ENCODE measurements at regions not wholly inside any gene's neighbourhood (a gene's known extent, or its start where the extent isn't known, plus 50 kb on each side); places are given as distances from the start of the nearest gene placed in this dataset.

GRCh38 chr21:14712121-14712715 is 166.1 kb upstream of the SAMSN1 start:
- TF ChIP-seq, protein P1, sequence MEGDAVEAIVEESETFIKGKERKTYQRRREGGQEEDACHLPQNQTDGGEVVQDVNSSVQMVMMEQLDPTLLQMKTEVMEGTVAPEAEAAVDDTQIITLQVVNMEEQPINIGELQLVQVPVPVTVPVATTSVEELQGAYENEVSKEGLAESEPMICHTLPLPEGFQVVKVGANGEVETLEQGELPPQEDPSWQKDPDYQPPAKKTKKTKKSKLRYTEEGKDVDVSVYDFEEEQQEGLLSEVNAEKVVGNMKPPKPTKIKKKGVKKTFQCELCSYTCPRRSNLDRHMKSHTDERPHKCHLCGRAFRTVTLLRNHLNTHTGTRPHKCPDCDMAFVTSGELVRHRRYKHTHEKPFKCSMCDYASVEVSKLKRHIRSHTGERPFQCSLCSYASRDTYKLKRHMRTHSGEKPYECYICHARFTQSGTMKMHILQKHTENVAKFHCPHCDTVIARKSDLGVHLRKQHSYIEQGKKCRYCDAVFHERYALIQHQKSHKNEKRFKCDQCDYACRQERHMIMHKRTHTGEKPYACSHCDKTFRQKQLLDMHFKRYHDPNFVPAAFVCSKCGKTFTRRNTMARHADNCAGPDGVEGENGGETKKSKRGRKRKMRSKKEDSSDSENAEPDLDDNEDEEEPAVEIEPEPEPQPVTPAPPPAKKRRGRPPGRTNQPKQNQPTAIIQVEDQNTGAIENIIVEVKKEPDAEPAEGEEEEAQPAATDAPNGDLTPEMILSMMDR (IDR thresholded peaks at IDR 0.05; ENCODE audit: insufficient read depth, low read depth, low read length, missing control alignments) = no peak
- no peak overlapping the region for H3K4me3 ChIP-seq (ENCODE audit: low read length)
- DNase-seq (ENCODE audit: low read depth) = peak; percentile 26

DNA sequence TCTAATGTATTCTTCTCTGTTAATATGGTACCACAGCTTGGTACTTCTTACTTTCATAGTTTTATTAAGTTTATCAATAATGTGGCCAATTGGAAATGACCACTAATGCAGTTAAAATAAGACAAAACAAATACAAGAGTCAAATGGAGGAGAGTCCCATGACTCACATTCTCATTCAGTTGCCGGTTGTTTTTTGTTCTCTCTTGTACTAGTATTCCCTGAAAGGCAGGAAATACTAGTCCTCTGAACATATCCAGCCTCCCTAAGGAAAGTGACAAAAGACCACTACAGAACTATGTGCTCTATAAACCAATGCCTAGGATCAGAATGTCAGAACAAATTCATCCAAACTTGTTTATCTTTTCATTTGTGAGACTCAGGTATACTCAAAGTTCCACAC is 165.2 kb upstream of the SAMSN1 start:
- H3K4me3 ChIP-seq (ENCODE audit: low read length) = no peak overlapping the region
- peak; percentile 62 for DNase-seq (ENCODE audit: low read depth)
- TF ChIP-seq, protein P1 (IDR thresholded peaks at IDR 0.05; ENCODE audit: insufficient read depth, low read depth, low read length, missing control alignments) = no peak

GRCh38 chr21:14707511-14708020 is 161.5 kb upstream of the SAMSN1 start:
- H3K4me3 ChIP-seq (ENCODE audit: low read length) = no peak overlapping the region
- TF ChIP-seq, protein P1 (IDR thresholded peaks at IDR 0.05; ENCODE audit: insufficient read depth, low read depth, low read length, missing control alignments) = no peak
- DNase-seq (ENCODE audit: low read depth) = peak; percentile 70

DNA sequence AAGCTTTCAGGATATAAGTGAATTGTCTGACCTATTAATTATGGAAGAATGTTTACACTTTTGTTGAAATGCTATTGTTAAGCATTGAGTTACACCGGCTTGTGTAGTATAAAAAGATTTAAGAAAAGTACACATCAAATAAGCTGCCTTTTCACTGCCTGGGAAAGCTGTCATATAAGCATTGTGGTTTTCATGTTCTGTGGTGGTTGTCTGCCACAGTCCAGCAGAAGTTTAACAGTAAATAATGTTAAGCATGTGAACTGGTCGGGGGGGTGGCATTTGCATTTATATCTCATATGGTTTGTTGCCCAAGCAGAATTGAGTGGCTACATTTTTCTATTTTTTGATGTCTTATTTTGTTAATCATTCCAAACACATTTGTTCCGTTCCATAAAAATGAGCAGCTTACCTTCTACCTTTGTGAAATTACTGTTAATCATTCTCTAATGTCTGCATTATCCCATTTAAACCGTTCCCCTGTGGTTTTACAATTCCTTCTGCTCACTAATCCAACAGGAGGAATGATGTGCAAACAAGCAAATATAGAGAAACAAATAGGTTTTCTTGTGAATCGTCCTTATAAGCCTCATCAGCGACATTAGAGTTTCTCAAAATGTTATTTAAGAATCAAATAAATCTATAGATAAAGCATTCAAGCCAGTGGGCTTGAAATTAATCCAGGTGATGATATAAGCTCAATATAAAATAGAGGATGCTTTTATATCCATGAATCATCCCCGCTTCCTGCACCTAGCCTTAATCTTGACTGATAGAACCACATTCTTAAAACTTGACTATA is 160.8 kb upstream of the SAMSN1 start:
- no peak overlapping the region for H3K4me3 ChIP-seq (ENCODE audit: low read length)
- TF ChIP-seq, protein P1 (IDR thresholded peaks at IDR 0.05; ENCODE audit: insufficient read depth, low read depth, low read length, missing control alignments) = no peak
- peak; percentile 40 for DNase-seq (ENCODE audit: low read depth)

DNA sequence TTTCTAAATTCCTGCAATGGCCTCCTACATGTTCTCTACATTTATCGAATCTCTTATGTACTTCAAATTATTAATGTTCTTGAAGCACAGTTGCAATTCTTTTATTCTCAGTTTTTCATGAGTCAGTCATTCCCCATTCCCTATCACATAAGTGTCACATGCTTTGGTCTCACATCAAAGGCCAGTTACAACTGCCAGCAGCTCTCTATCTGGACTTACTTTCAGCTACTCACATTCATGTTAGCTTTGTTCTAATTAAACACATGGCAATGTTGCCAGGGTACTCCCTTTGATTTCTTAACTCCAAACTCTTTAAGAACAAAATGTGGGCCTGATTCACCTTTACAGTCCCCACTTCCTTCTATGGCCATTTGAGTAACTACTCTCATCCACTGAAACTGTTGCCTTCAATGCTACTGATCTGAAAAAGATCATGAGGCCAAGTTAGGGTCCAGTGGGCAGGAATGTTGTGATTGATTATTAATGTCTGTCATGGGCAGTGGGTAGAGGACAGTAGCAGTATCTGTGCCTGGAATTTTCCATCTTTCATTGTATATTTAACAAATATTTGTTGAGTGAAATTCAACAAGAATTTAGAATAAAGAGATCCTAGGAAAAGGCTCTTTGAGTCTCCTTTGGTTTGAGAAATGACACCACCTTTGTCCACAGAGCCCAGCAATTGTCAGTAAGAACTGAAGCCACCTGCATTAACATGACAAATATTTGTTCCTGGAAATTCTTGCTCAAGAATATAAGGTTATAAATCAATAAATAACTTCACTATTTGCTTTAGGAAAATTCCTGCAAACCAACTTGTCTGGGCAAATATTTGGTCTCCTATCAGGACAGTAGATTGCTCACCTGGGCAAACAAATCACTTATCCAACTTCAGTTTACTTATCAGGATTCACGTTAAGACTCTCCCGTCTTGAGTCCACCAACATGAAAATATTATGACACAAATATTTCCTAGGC is 153.6 kb upstream of the SAMSN1 start:
- TF ChIP-seq, protein P1 (IDR thresholded peaks at IDR 0.05; ENCODE audit: insufficient read depth, low read depth, low read length, missing control alignments) = no peak
- DNase-seq (ENCODE audit: low read depth) = peak; percentile 34
- H3K4me3 ChIP-seq (ENCODE audit: low read length) = no peak overlapping the region

GRCh38 chr21:14697769-14698168 is 151.7 kb upstream of the SAMSN1 start:
- DNase-seq (ENCODE audit: low read depth) = no peak
- H3K4me3 ChIP-seq (ENCODE audit: low read length) = no peak overlapping the region
- TF ChIP-seq, protein P1 (IDR thresholded peaks at IDR 0.05; ENCODE audit: insufficient read depth, low read depth, low read length, missing control alignments) = no peak
